Glomerular endothelial cell (primary cell): ENCODE measurements at regions not wholly inside any gene's neighbourhood (a gene's known extent, or its start where the extent isn't known, plus 50 kb on each side); places are given as distances from the start of the nearest gene placed in this dataset.
"Not testable (repeated sequence)": the region's sequence is repeated elsewhere in the genome, so short reads cannot be mapped to it uniquely, and the experiment has no call there.

Source experiments
- DNase-seq: peaks from one replicate; pipeline ENCODE4 v3.0.0-alpha.2; 2011; ENCODE audit warnings: low read depth, low spot score; ENCODE audit errors: extremely low read depth

DNA sequence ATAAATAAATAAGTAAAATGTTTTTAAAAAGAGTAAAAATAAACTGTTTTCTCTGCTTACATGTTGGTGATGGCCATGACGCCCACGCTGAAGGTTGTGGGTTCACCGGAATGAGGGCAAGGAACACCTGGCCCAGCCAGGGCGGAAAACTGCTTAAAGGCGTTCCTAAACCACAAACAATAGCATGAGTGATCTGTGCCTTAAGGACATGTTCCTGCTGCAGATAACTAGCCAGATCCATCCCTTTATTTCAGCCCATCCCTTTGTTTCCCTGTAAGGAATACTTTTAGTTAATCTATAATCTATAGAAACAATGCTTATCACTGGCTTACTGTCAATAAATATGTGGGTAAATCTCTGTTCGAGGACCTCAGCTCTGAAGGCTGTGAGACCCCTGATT lies 63.3 kb upstream of the CEP78 start:
- DNase-seq: not testable (repeated sequence)

DNA sequence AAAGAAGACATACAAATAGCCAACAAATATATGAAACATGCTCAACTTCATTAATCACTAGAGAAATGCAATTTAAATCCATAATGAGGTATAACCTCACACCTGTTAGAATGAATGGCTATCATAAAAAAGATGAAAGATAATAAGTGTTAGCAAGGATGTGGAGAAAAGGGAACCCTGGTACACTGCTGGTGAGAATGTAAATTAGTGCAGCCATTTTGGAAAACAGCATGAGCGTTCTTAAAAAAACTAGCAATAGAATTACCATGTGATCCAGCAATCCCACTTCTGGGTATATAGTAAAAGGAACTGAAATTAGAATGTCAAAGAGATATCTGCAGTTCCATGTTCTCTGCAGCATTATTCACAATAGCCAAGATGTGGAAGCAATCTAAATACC lies 64.2 kb upstream of the CEP78 start:
- DNase-seq: no peak

DNA sequence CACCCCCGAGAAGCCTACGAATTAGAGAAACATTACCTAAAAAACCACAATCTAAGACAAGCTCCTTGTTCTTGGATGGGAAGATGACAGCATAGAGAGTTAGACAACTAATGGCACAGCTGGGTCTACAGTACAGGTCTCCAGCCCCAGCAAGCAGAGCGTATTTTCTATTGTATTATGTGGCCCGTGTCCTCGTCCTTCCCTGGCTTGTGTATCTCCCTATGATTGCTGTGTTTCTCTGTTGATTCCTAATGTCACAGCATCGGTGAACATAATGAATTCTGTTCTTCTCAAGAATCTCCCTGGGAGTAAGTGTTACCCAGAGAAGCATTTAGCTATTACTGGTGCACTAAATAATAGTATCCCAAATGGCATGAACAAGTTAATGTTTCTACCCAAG lies 66.8 kb upstream of the CEP78 start:
- DNase-seq: no peak

DNA sequence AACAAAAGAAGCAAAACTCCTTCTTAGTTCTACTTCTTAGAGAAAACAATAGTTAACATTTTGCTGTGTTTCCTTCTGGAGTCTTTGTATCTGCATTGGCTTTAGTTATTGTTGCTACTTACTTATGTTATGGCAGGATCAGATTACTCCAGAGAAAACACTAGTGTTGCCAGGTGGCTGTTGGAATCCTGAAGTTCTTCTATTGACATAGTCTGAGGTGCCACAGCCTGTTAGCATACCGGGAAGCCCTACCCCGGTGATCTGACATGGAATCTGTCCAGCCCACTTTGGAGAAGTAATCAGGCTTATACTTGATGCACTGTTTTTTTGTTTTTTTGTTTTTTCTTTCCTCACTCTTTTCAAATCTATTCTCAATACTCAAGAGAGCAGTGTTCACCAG lies 68.5 kb upstream of the CEP78 start:
- no peak for DNase-seq

DNA sequence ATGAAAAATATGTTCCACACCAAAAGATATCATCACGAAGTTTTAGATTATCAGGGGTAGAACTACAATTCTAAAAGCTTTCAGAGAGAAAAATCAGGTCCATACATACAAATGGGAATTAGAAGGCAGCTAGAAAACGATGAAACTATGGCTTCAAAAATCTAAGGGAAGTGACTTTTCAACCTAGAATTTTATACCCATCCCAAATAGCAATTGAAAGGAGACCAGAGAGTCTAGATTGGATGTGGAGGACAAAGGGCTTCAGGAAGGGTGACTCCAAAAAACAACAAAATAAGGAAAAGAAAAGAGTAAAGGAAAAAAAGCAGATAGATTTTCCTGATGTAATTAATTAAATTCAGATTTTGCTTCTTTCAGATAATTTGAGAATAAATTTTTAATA lies 72.0 kb upstream of the CEP78 start:
- DNase-seq: no peak

DNA sequence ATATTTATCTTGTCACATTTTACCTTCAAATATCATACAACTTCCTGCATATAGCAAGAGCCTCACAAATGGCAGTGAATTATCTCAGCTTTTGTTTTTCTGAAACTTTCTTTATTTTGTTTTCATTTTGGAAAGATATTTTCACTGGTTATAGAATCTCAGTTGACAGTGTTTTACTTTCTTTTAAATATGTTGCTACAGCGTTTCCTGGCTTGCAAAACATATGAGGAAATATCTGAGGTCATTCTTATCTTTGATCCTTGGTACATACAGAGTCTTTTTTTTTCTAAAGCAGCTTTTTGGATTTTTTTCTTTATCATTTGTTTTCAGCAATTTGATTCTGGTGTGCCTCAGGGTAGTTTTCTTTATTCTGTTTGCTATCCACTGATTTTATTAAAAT lies 77.6 kb upstream of the CEP78 start:
- DNase-seq: no peak

DNA sequence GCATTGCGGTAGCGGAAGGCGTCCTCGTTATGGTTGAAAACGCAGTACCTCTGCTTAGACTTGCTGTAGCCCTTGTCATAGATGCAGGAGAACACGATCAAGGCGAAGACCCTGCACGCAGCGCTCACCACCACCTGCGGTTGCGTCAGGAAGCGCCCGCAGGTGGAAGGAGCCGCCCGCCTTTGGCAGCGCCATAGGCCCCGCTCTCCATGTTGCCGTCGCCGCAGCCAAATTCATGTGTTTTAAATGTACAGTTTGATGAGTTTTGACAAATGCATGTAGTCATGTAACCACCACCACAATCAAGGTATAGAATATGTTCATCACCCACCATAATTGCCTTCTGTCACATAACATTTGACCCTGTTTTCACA lies 84.9 kb upstream of the CEP78 start:
- DNase-seq: no peak

DNA sequence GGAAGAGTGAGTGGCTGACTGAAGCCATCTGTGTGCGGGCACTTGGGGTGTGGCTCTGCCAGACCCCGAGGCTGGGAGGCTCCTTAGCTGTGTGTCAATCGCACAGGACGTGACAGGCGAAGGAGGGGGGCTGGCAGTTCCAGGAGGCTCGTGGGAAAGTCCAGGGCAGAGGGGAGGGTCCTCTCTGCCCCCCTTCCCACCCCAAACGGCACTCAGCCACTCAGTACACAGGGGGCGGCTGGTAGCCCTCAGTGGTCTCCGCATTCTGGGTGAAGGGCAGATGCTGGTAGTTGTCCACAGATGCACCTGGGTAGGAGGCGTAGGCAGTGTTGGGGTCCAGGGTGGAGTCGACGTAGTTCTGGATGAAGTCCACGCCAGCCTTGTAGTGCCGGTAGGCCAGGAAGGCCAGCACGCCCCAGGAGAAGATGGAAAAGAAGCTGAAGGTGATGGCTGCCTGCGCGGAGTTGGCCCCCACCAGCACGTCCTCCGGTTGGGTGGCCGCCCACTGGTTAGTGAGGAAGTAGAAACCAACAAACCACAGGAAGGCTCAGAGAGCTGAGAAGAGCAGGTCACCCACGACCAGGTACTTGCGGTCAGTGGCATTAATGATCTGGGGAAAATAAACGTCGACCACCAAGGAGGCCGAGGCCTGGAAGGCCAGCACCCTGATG lies 85.4 kb upstream of the CEP78 start:
- no peak for DNase-seq

DNA sequence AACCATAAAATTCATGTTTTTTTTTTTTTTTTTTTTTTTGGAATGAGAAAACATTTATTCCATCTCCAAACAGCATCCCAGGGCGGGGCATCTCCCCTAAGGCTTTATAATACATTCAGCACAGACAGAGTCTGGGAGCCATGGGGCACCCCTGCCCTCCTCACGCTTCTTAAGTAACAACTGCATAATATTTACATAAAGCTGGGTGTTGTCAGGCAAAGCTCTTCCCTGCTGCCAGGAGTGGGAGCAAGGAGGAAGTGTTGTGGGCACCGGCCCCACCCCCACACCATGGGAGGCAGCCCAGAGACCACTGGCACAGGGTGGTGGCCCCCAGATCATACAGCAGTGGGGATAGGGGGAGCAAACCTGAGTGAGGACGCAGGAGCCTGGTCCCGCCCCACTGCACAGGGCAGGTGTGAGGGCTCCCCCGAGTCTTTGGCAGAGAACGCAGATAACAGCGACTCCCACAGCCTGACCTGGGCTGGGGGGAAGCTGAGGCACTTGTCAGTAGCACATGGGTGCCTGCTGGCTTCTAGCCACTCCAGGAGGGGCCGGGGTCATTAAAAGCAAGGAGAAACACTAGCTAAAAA lies 86.1 kb upstream of the CEP78 start:
- DNase-seq: no peak

DNA sequence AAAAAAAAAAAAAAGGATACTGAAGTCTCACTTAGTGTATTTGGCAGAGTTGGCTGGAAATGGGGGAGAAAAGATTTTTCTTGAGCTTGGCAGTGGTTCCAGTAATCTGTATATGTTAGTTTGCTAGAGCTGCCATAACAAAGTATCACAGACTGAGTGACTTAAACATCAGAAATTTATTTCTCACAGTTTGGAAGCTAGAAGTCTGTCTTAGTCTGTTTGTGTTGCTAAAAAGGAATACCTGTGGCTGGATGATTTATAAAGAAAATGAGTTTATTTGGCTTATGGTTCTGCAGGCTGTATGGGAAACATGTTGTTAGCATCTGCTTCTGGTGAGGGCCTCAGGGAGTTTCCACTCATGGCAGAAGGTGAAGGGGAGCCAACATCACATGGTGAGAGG lies 89.6 kb upstream of the CEP78 start:
- no peak for DNase-seq

DNA sequence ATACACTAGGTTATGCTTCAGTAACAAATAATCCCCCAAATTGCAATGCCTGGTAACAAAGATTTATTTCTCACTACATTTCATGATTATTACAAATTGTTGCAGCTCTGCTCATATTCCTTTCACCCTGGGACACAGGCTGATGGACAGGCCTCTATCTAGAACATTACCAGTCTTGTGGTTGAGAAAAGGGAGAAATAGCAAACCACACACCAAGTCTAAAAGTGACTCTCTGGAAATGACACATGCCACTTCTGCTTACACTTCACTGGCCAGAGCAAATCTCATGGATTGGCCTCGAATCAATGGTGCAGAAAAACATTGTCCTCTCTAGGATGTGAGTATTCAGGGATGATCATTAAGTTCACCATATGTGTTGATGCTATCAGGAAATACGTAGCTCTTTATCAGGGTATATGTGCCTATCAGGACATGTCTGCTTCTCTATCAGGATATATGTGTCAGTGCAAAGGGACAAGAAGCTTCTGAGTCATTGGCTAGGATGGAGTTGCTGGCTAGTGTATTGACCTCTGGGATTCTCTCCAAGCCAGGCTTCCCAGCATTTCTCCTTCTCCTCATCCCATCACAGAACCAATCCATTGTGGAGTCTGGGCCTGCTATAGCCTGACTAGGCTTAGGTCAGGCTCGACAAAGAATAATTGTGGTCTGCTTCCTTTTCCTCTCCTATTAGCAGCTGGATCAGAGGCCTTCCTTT lies 91.1 kb upstream of the CEP78 start:
- DNase-seq: peak; percentile 85

DNA sequence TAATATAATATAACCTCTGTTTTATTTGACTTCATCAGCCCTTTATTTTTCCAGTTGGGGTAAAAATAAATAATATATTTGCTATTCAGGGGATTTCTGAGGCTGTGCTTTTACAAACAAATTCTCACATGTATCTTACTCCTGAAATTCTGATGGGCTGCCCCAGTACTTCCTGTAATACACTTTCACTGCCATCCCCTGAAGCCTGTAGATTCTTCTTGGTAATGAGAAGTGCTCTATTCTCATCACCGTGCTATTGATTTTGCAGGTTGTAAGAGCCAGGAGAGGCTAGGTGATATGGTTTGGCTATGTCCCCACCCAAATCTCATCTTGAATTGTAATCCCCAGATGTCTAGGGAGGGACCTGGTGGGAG lies 91.9 kb upstream of the CEP78 start:
- no peak for DNase-seq

DNA sequence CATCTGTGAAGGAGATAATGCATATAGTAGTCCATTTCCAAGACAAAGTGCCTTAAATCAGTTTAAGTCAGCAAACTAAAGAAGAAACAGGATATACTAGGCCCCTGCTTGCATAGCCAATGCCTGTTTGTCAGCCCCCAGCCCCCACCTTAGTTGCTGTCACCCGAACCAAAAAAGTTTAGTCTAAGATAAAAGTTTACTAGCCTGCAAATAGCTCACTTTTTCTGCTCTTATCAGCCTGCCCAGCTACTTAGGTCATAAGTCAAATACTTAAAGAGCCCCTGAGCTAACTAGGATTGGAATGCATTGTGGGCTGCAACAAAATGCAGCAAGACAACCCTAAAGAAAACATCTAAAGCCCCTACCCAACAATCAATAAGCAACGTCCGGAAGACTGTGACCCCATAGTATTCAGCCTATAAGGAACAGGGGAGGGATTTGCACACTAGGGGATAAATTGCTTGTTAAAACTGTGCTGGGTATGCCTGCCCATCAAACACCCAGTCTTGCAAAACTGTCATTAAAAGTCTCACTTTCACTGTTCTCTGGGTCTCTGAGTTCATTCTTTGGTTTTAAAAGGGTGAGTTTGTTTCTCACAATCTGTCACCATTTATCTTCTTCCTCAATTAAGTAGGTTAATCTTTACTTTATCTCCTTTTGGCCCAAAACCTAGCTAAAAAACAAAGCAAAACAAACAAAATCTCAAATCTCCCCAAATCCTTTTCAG lies 92.4 kb upstream of the CEP78 start:
- no peak for DNase-seq

DNA sequence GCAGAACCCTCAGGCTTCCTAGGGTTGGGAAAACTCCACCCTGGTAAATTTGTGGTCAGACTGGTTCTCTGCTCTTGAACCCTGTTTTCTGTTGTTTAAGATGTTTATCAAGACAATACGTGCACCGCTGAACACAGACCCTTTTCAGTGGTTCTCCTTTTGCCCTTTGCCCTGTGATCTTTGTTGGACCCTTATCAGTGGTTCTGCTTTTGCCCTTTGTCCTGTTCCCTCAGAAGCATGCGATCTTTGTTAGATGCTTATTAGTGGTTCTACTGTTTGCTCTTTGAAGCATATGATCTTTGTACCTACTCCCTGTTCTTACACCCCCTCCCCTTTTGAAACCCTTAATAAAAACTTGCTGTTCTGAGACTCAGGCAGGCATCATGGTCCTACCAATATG lies 93.6 kb upstream of the CEP78 start:
- DNase-seq: not testable (repeated sequence)

DNA sequence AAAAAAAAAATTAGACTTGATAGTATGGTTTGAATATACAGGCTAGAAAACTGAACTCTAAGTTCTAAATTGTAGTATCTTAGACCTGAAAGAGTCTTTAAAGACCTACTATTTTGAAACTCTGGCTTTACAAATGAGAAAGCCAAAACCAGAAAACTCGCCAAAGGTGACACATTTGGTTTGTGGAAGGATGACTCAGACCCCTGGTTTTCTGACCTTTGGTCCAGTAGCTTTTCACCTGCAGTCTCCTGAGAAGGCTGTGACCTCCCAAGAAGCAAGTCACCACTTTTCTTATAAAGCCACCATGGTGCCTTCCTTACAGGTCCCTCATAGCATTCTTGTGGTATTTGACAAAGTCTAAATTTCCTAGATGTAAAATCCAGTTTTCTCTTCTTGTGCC lies 102.1 kb upstream of the CEP78 start:
- DNase-seq: no peak

DNA sequence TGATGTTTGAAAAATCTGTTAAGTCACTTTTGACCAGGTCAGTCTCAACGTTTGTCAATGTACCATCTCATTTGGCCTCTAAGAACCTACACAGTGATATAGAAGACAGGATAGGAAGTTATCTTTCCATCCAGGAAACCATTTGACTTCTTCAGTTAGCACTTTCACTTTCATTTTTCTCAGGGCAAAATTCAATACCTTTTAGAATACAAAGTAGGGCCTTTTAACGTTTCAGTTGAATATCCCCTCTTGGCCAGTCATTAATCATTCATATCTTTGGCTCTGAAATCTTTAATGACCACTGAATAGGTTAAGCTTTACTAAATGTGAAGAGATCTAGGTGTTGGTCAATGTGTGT lies 101.1 kb upstream of the GNAQ start:
- DNase-seq: no peak

DNA sequence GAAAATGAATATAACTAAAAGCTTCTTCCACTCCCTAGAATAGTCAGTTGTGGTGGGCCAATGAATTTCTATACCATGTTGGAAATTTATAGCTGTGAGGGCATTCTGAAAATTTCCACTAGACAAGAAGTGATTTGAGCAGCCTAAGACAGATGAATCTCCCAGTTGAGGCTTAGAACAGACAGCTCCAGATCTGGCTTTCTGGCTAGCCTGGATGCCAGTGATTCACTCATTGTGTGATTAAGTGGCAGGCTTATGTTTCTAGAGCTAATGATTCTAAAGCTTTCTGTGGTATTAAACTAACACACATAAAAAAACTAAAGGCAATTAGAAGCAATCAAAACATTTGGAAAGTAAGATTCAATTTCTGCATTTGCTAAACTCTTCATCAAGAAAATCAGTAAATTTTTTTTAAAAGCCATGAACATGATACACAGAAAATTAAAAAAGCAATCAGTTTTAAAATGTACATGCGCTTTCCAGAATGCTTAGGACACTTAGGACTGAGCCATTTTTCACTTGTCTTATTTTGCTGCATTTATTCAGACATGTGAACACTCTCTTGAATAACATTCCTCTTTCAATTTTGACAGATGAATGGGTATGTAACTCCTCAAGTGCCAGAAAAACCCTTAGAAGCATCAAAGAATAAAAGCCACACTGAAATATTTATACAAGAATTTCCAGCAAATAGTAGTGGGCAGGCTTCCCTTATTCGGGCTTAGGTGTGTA lies 100.5 kb upstream of the GNAQ start:
- DNase-seq: no peak

DNA sequence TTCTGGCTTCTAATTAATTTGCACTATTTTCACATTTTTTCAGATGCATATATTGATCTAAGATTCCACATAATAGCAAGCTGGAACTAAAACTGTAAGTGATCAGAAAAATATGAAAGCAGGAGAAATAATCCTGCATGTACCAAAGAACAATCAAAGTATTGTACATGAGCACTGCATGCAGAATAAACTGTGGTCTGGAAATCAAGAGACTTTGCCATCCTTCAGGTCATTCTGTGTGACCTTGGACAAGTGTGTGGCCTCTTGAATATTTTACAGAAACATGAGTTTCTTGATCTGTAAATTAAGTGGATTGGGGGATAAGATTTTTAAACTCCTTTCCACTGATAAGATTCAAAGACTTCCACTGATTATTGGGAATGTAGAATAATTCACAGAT lies 99.2 kb upstream of the GNAQ start:
- no peak for DNase-seq

DNA sequence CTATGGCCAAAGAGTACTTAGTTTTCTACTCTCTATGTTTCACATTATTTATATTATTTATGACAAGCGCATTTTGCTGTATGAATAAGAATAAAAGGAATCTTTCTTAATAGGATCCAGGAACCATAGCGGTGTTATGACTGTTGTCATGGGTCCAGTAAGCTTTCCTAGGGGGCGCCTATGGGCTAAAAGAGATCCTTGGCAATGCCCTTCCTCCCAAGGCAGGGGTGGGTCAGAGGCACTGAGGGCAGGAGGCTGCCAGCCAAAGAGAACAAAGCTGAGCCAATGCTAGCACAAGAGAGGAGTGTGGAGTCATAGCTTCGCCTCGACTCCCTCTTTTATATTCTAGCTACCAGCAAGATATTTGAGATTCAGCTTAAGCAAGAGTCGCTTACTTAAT lies 98.4 kb upstream of the GNAQ start:
- DNase-seq: no peak

DNA sequence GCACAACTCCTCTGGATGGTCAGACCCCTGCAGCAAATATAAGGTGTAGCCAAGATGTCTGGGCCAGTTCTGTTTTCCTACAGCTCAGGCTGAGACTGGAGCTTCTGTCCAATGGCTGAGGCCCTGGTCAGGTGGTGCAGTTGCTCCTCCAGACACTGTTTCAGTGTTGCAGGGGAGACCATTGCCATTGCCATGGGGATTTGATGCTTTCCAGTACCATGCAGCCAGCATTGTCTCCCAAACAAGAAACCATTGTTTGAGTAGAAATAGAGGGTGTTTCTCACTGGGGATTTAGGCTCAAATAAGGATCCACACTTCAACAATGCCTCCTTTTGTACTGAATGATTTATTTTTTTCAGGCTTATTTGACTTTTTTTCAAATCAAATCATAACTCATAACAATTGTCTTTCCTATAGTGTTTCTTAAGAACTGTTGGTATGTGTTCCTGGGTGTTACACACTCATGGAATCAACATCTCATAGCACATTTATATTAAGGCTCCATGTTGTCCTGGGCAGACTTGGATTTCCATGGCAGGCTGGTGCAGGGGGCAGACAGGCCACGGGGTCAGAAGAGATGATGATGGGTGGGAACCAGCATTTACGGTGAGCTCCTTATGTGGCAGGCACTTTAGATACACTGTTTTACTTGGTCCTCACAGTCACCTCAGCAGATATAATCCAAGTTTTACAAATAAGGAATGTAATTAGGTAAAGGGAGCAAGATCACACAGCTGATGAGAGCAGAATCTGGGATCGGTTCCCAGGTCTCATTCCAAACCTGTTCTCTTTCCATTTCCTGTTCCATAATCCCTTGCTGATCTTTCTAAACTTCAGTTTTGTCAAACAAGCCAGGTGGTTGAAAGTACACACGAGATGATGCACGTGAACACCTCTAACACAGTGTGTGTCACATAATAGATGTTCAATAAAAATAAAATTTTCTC lies 95.9 kb upstream of the GNAQ start:
- no peak for DNase-seq
